Uterus (tissue), 3 donors: ENCODE measurements at regions not wholly inside any gene's neighbourhood (a gene's known extent, or its start where the extent isn't known, plus 50 kb on each side); places are given as distances from the start of the nearest gene placed in this dataset.

Source experiments
- DNase-seq, 2 donors: peaks; one replicate each; pipeline ENCODE4 v3.0.0-alpha.2; 2019 to 2020
- H3K27ac ChIP-seq, 2 donors: fragments of 200-600 bp; sonication (generic); 1 replicate in 1 of 2; 2 replicates in 1 of 2; pipeline ENCODE4 v1.5.1; 2016 to 2018
- H3K27me3 ChIP-seq, 2 donors: fragments of 200-600 bp; sonication (generic); one replicate each; pipeline ENCODE4 v1.5.1; 2018 to 2019; ENCODE audit warnings: control low read depth in 1 of 2
- H3K36me3 ChIP-seq, 2 donors: fragments of 200-600 bp; sonication (generic); one replicate each; pipeline ENCODE4 v1.5.1; 2019; ENCODE audit warnings: control low read depth in 1 of 2
- H3K4me1 ChIP-seq, 2 donors: fragments of 200-600 bp; sonication (generic); one replicate each; pipeline ENCODE4 v1.5.1; 2018 to 2019; ENCODE audit warnings: control low read depth in 1 of 2
- H3K4me3 ChIP-seq, 2 donors: fragments of 200-600 bp; sonication (generic); 1 replicate in 1 of 2; 2 replicates in 1 of 2; pipeline ENCODE4 v1.5.1; 2018 to 2019; ENCODE audit warnings: mild to moderate bottlenecking in 1 of 2
- H3K9me3 ChIP-seq, 2 donors: fragments of 200-600 bp; sonication (generic); one replicate each; pipeline ENCODE4 v1.5.1; 2019; ENCODE audit warnings: control low read depth in 1 of 2
- CTCF ChIP-seq, 4 experiments: fragments of 200-600 bp in 2 of 4; fragments of 450-650 bp in 2 of 4; sonication (generic) in 2 of 4; IDR thresholded peaks; one replicate each; pipeline ENCODE4 v1.5.1; 2016 to 2019; ENCODE audit warnings: antibody characterized with exemption in 4 of 4, mild to moderate bottlenecking in 2 of 4, moderate library complexity in 1 of 4
- POLR2A ChIP-seq, 2 donors: fragments of 450-650 bp; IDR thresholded peaks; one replicate each; pipeline ENCODE4 v1.6.1; 2016; ENCODE audit warnings: antibody characterized with exemption in 2 of 2, mild to moderate bottlenecking in 1 of 2, moderate library complexity in 1 of 2
- intact Hi-C: fragments of 100-400 bp; cut with DNase I; formaldehyde crosslinking; loops from one replicate; pipeline ENCODE4 v1.15.1; 2023; ENCODE audit warnings: low total_unique reads
- donor health status: DM: yes; HTN: yes; CAD: no.

- Histone ChIP-seq H3K36me3 (no peaks in the 10 kb centered on the region), H3K27me3 (no peaks in the 10 kb centered on the region), H3K27ac (no peak overlapping the region), H3K9me3 (no peaks in the 10 kb centered on the region), H3K4me3 (no peak overlapping the region), H3K4me1 (no peaks in the 10 kb centered on the region)
- intact Hi-C loops, result no loop called here
- DNase-seq, result no peak
- no peak for TF ChIP-seq CTCF (IDR thresholded peaks at IDR 0.05)
- no peak for TF ChIP-seq POLR2A (IDR thresholded peaks at IDR 0.05)
These were observed 55.8 kb upstream of the OR6J1 start for GRCh38 chr14:22699801-22700564.

- H3K36me3 ChIP-seq, result no peaks in the 10 kb centered on the region
- no peaks in the 10 kb centered on the region for H3K27me3 ChIP-seq
- TF ChIP-seq POLR2A (IDR thresholded peaks at IDR 0.05) (no peak), CTCF (IDR thresholded peaks at IDR 0.05) (no peak)
- H3K27ac ChIP-seq, result no peak overlapping the region
- H3K4me3 ChIP-seq, result no peak overlapping the region
- no peak for DNase-seq
- H3K9me3 ChIP-seq, result no peaks in the 10 kb centered on the region
- intact Hi-C loops, result loop anchor here (5.0 kb wide), 1 partner anchor 146 kb away; no protein-coding TSS in a partner anchor
- H3K4me1 ChIP-seq, result no peaks in the 10 kb centered on the region
These were observed 52.9 kb upstream of the OXA1L start for GRCh38 chr14:22713631-22713950.

- Histone ChIP-seq H3K36me3 (no peaks in the 10 kb centered on the region), H3K27ac (no peak overlapping the region), H3K4me1 (no peaks in the 10 kb centered on the region), H3K27me3 (no peaks in the 10 kb centered on the region), H3K9me3 (no peaks in the 10 kb centered on the region), H3K4me3 (no peak overlapping the region)
- no peak for TF ChIP-seq CTCF (IDR thresholded peaks at IDR 0.05)
- TF ChIP-seq POLR2A (IDR thresholded peaks at IDR 0.05), result no peak
- intact Hi-C loops, result no loop called here
- no peak for DNase-seq
These were observed 51.2 kb upstream of the OXA1L start for GRCh38 chr14:22715186-22715812.

- H3K27me3 ChIP-seq, result no peaks in the 10 kb centered on the region
- no peak for TF ChIP-seq POLR2A (IDR thresholded peaks at IDR 0.05)
- no peak for TF ChIP-seq CTCF (IDR thresholded peaks at IDR 0.05)
- H3K9me3 ChIP-seq, result no peaks in the 10 kb centered on the region
- H3K4me3 ChIP-seq, result no peak overlapping the region
- no peak overlapping the region for H3K27ac ChIP-seq
- no peaks in the 10 kb centered on the region for H3K4me1 ChIP-seq
- H3K36me3 ChIP-seq, result no peaks in the 10 kb centered on the region
- intact Hi-C loops, result no loop called here
- DNase-seq, result no peak
These were observed 50.6 kb upstream of the OXA1L start for GRCh38 chr14:22715890-22716289.
